ENCODE measurements at regions not wholly inside any gene's neighbourhood (a gene's known extent, or its start where the extent isn't known, plus 50 kb on each side); places are given as distances from the start of the nearest gene placed in this dataset.
A peak's percentile ranks its signal among the peaks of the same experiment; 100 is the strongest.

- TF ChIP-seq, protein P1, sequence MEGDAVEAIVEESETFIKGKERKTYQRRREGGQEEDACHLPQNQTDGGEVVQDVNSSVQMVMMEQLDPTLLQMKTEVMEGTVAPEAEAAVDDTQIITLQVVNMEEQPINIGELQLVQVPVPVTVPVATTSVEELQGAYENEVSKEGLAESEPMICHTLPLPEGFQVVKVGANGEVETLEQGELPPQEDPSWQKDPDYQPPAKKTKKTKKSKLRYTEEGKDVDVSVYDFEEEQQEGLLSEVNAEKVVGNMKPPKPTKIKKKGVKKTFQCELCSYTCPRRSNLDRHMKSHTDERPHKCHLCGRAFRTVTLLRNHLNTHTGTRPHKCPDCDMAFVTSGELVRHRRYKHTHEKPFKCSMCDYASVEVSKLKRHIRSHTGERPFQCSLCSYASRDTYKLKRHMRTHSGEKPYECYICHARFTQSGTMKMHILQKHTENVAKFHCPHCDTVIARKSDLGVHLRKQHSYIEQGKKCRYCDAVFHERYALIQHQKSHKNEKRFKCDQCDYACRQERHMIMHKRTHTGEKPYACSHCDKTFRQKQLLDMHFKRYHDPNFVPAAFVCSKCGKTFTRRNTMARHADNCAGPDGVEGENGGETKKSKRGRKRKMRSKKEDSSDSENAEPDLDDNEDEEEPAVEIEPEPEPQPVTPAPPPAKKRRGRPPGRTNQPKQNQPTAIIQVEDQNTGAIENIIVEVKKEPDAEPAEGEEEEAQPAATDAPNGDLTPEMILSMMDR (IDR thresholded peaks at IDR 0.05; ENCODE audit: extremely low read depth, missing control alignments): no peak
- DNase-seq (ENCODE audit: low spot score): no peak
These were observed 284.2 kb upstream of the ADAMTS16 start for GRCh38 chr5:4855880-4856279.

DNA sequence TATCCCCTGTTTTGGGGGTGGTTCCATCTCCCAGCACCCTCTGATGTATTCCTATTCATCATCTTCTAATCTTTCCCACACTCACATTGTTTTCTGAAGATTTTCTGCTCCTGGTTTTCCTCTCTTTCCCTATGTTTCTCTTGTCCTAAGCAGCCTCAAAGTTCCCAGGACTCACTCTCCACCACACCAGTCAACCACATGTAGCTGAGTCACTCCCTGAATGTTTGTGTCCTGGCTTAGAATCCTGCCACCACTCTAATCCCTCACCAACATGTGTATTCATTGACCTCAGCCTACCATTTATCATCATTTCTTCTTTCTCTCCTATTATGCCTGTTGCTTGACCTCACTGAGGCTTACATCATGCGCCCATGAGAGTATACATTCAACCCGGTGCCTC lies 282.4 kb upstream of the ADAMTS16 start:
- DNase-seq (ENCODE audit: low spot score): no peak
- TF ChIP-seq, protein P1 (IDR thresholded peaks at IDR 0.05; ENCODE audit: extremely low read depth, missing control alignments): no peak

DNA sequence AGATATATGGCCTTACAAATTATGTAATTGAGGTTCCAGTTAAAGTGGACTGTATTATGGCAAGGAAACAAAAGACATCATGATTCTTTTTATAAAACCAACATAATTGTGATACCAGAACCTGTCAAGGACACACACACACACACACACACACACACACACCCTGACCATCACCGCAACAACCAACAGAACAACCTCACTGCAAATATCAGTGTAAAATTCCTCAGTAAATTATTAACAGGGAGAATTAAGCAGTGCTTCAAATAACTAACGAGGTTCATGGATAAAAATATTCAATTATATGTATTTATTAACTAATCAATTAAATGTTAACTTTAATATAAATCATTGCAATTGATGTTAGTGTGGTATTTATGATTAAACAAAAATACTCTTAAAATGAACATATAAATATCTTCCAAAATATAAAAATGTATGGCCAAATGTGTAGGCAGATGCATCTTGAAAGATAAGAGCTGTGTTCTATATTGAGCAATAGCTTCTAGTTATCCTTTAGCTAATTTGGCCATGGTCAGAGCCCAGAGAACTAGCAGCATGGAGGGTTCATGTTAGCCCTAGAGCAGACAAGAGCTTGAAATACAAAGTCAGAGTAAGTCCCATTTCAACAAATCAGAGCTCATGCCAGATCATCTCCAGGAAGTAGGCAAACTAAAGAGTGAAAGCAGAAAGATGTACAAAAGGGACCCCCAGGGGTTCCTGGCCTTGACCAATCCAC lies 280.5 kb upstream of the ADAMTS16 start:
- DNase-seq (ENCODE audit: low spot score): no peak
- TF ChIP-seq, protein P1 (IDR thresholded peaks at IDR 0.05; ENCODE audit: extremely low read depth, missing control alignments): no peak

GRCh38 chr5:4860631-4861030 lies 279.5 kb upstream of the ADAMTS16 start:
- TF ChIP-seq, protein P1 (IDR thresholded peaks at IDR 0.05; ENCODE audit: extremely low read depth, missing control alignments): no peak
- no peak for DNase-seq (ENCODE audit: low spot score)

GRCh38 chr5:4862500-4862899 lies 277.6 kb upstream of the ADAMTS16 start:
- TF ChIP-seq, protein P1 (IDR thresholded peaks at IDR 0.05; ENCODE audit: extremely low read depth, missing control alignments): peak; percentile 21
- peak; percentile 42 for DNase-seq (ENCODE audit: low spot score)

DNA sequence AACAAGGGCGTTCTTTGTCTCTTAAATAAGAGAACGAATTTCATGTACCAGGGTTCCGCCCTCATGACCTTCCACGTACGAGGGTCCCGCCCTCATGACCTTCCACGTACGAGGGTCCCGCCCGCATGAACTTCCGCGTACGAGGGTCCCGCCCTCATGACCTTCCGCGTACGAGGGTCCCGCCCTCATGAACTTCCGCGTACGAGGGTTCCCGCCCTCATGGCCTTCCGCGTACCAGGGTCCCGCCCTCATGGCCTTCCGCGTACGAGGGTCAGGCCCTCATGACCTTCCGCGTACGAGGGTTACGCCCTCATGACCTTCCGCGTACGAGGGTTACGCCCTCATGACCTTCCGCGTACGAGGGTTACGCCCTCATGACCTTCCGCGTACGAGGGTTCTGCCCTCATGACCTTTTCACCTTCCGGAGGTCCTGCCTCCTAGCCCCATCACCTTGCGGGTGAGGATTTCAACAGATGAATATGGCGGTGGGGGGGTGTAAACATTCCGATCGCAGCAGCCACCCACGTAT lies 273.9 kb upstream of the ADAMTS16 start:
- DNase-seq (ENCODE audit: low spot score): no peak
- TF ChIP-seq, protein P1 (IDR thresholded peaks at IDR 0.05; ENCODE audit: extremely low read depth, missing control alignments): no peak

DNA sequence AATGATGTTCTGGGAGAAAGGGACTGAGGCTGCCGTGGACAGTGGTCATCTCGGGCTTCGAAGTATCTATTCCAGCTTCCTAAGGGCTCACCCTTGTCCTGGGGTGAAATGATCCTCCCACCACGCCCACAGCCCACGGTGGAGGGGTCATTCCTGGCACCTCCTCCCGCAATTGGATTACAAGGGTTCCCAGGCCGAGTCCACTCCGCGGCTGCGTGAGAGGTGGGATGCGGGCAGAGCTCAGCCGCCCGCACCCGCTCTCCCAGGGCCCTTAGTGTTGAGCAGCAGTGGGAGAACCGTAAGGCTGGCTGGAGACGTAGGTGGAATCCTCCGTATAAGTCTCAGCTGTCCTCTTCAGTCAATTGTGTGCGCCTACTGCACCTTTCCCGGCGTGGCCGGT lies 273.3 kb upstream of the ADAMTS16 start:
- TF ChIP-seq, protein P1 (IDR thresholded peaks at IDR 0.05; ENCODE audit: extremely low read depth, missing control alignments): no peak
- no peak for DNase-seq (ENCODE audit: low spot score)

Data from GM20000 (cell line).